Panc1 (cell line): ENCODE measurements at regions not wholly inside any gene's neighbourhood (a gene's known extent, or its start where the extent isn't known, plus 50 kb on each side); places are given as distances from the start of the nearest gene placed in this dataset.

Experiments
- POLR2AphosphoS5 ChIP-seq: IDR thresholded peaks from 2 replicates; pipeline ENCODE4 v1.6.1; 2012; ENCODE audit warnings: mild to moderate bottlenecking, low read depth, low read length, moderate library complexity
- SIN3A ChIP-seq: IDR thresholded peaks from 2 replicates; pipeline ENCODE4 v1.6.1; 2012; ENCODE audit warnings: low read depth, mild to moderate bottlenecking, low read length, moderate library complexity, borderline replicate concordance; ENCODE audit not compliant: insufficient read depth
- TCF7L2 ChIP-seq: IDR thresholded peaks from 2 replicates; pipeline ENCODE4 v1.6.1; 2011; ENCODE audit warnings: mild to moderate bottlenecking, low read depth, low read length, inconsistent platforms
- TF ChIP-seq, protein P1 (sequence below): fragments of 450-650 bp; IDR thresholded peaks from 2 replicates; pipeline ENCODE4 v1.5.1; 2017; ENCODE audit warnings: mild to moderate bottlenecking
- TF ChIP-seq, protein P2 (sequence below), 2 experiments: IDR thresholded peaks; 2 replicates each; pipeline ENCODE4 v1.6.1; 2011 to 2012; ENCODE audit warnings: low read depth in 2 of 2, control low read depth in 1 of 2, low read length in 1 of 2, mild to moderate bottlenecking in 1 of 2, moderate library complexity in 1 of 2; ENCODE audit not compliant: insufficient read depth in 1 of 2

DNA sequence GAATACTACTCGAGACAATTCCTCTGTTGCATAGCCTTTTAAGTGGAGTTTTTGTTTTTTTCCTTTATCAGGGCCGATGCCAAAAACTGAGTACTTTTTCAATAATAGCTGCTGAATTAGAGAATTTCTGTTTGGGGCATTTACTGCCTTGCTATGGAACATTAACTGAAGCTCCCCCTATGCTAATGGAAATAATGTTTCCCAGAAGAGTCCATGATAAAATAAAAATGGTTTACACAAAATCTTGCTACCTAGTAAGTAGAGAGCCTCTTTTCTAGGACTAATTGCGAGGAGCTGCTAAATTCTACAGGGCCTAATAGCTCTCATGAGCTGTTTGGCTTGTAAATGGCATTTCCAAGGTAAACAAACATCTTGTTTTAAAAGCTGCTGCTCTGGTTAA, 128.2 kb upstream of the MYO10 start:
- TF ChIP-seq, protein P1, sequence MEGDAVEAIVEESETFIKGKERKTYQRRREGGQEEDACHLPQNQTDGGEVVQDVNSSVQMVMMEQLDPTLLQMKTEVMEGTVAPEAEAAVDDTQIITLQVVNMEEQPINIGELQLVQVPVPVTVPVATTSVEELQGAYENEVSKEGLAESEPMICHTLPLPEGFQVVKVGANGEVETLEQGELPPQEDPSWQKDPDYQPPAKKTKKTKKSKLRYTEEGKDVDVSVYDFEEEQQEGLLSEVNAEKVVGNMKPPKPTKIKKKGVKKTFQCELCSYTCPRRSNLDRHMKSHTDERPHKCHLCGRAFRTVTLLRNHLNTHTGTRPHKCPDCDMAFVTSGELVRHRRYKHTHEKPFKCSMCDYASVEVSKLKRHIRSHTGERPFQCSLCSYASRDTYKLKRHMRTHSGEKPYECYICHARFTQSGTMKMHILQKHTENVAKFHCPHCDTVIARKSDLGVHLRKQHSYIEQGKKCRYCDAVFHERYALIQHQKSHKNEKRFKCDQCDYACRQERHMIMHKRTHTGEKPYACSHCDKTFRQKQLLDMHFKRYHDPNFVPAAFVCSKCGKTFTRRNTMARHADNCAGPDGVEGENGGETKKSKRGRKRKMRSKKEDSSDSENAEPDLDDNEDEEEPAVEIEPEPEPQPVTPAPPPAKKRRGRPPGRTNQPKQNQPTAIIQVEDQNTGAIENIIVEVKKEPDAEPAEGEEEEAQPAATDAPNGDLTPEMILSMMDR: no peak
- no peak for TF ChIP-seq POLR2AphosphoS5
- TF ChIP-seq TCF7L2: no peak
- TF ChIP-seq, protein P2, sequence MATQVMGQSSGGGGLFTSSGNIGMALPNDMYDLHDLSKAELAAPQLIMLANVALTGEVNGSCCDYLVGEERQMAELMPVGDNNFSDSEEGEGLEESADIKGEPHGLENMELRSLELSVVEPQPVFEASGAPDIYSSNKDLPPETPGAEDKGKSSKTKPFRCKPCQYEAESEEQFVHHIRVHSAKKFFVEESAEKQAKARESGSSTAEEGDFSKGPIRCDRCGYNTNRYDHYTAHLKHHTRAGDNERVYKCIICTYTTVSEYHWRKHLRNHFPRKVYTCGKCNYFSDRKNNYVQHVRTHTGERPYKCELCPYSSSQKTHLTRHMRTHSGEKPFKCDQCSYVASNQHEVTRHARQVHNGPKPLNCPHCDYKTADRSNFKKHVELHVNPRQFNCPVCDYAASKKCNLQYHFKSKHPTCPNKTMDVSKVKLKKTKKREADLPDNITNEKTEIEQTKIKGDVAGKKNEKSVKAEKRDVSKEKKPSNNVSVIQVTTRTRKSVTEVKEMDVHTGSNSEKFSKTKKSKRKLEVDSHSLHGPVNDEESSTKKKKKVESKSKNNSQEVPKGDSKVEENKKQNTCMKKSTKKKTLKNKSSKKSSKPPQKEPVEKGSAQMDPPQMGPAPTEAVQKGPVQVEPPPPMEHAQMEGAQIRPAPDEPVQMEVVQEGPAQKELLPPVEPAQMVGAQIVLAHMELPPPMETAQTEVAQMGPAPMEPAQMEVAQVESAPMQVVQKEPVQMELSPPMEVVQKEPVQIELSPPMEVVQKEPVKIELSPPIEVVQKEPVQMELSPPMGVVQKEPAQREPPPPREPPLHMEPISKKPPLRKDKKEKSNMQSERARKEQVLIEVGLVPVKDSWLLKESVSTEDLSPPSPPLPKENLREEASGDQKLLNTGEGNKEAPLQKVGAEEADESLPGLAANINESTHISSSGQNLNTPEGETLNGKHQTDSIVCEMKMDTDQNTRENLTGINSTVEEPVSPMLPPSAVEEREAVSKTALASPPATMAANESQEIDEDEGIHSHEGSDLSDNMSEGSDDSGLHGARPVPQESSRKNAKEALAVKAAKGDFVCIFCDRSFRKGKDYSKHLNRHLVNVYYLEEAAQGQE (IDR thresholded peaks at IDR 0.05; ENCODE audit: insufficient read depth in 1 of 2, low read depth in 2 of 2, low read length in 1 of 2): no peak
- no peak for TF ChIP-seq SIN3A
